Occipital lobe (tissue), 1 donor: ENCODE measurements at regions not wholly inside any gene's neighbourhood (a gene's known extent, or its start where the extent isn't known, plus 50 kb on each side); places are given as distances from the start of the nearest gene placed in this dataset.
"Not testable (repeated sequence)": the region's sequence is repeated elsewhere in the genome, so short reads cannot be mapped to it uniquely, and the experiment has no call there.

Experiments
- DNase-seq: peaks from one replicate; lab custom pipeline; 2025; lab: John Stamatoyannopoulos, UW

GRCh38 chr10:33963729-33964128, 629.3 kb upstream of the NRP1 start:
- no peak for DNase-seq

GRCh38 chr10:33956322-33956721, 621.9 kb upstream of the NRP1 start:
- DNase-seq: not testable (repeated sequence)

- no peak for DNase-seq
Observed at GRCh38 chr10:33955676-33956075, 621.2 kb upstream of the NRP1 start.

- no peak for DNase-seq
Observed at GRCh38 chr10:33952692-33953360, 618.4 kb upstream of the NRP1 start.

GRCh38 chr10:33950206-33950605, 615.7 kb upstream of the NRP1 start:
- no peak for DNase-seq

- no peak for DNase-seq
Observed at GRCh38 chr10:33947544-33947943, 613.1 kb upstream of the NRP1 start.

GRCh38 chr10:33945051-33945450, 610.6 kb upstream of the NRP1 start:
- no peak for DNase-seq

GRCh38 chr10:33942508-33942907, 608.0 kb upstream of the NRP1 start:
- no peak for DNase-seq

- DNase-seq: no peak
Observed at GRCh38 chr10:33939892-33940291, 605.4 kb upstream of the NRP1 start.

GRCh38 chr10:33939410-33939809, 604.9 kb upstream of the NRP1 start:
- no peak for DNase-seq

GRCh38 chr10:33938001-33938400, 603.5 kb upstream of the NRP1 start:
- no peak for DNase-seq

- DNase-seq: no peak
Observed at GRCh38 chr10:33937036-33937730, 602.7 kb upstream of the NRP1 start.

GRCh38 chr10:33935350-33935749, 600.9 kb upstream of the NRP1 start:
- no peak for DNase-seq

- DNase-seq: no peak
Observed at GRCh38 chr10:33930079-33930478, 595.6 kb upstream of the NRP1 start.

GRCh38 chr10:33927347-33927746, 592.9 kb upstream of the NRP1 start:
- no peak for DNase-seq

- DNase-seq: no peak
Observed at GRCh38 chr10:33921970-33922605, 587.6 kb upstream of the NRP1 start.

GRCh38 chr10:33920351-33920750, 585.9 kb upstream of the NRP1 start:
- DNase-seq: no peak

GRCh38 chr10:33919244-33919643, 584.8 kb upstream of the NRP1 start:
- no peak for DNase-seq

- no peak for DNase-seq
Observed at GRCh38 chr10:33917069-33917780, 582.8 kb upstream of the NRP1 start.

- no peak for DNase-seq
Observed at GRCh38 chr10:33914746-33915145, 580.3 kb upstream of the NRP1 start.

GRCh38 chr10:33913194-33913593, 578.7 kb upstream of the NRP1 start:
- DNase-seq: no peak

- not testable (repeated sequence) for DNase-seq
Observed at GRCh38 chr10:33909476-33909875, 575.0 kb upstream of the NRP1 start.
